H9 (cell line): ENCODE measurements at regions not wholly inside any gene's neighbourhood (a gene's known extent, or its start where the extent isn't known, plus 50 kb on each side); places are given as distances from the start of the nearest gene placed in this dataset.
A peak's percentile ranks its signal among the peaks of the same experiment; 100 is the strongest.

Experiments used
- DNase-seq: peaks from one replicate; pipeline ENCODE4 v3.0.0-alpha.2; 2017
- H2AFZ ChIP-seq: one replicate; pipeline ENCODE4 v1.6.1; 2013; ENCODE audit warnings: mild to moderate bottlenecking, low read length, control low read depth, moderate library complexity
- H2AK5ac ChIP-seq: 2 replicates; pipeline ENCODE4 v1.6.1; 2013; ENCODE audit warnings: low read length, control low read depth, mixed read lengths; ENCODE audit not compliant: insufficient read length
- H2BK120ac ChIP-seq: one replicate; pipeline ENCODE4 v1.6.1; 2013; ENCODE audit warnings: low read depth, mild to moderate bottlenecking, low read length, control low read depth, inconsistent platforms; ENCODE audit not compliant: poor library complexity, severe bottlenecking
- H2BK12ac ChIP-seq: 2 replicates; pipeline ENCODE4 v1.6.1; 2013; ENCODE audit warnings: low read length, control low read depth, mixed read lengths, low read depth; ENCODE audit not compliant: insufficient read length
- H2BK15ac ChIP-seq: 2 replicates; pipeline ENCODE4 v1.6.1; 2013; ENCODE audit warnings: low read depth, low read length, control low read depth
- H2BK20ac ChIP-seq: one replicate; pipeline ENCODE4 v1.6.1; 2013; ENCODE audit warnings: low read depth, mild to moderate bottlenecking, low read length, control low read depth, inconsistent platforms; ENCODE audit not compliant: poor library complexity, severe bottlenecking
- H2BK5ac ChIP-seq: 2 replicates; pipeline ENCODE4 v1.6.1; 2013; ENCODE audit warnings: low read length, control low read depth, mixed read lengths; ENCODE audit not compliant: insufficient read length
- H3K14ac ChIP-seq: 2 replicates; pipeline ENCODE4 v1.6.1; 2013; ENCODE audit warnings: low read length, control low read depth; ENCODE audit not compliant: insufficient read depth
- H3K18ac ChIP-seq: 2 replicates; pipeline ENCODE4 v1.6.1; 2013; ENCODE audit warnings: low read depth, mild to moderate bottlenecking, mixed read lengths, low read length, control low read depth; ENCODE audit not compliant: insufficient read length
- H3K23ac ChIP-seq: 2 replicates; pipeline ENCODE4 v1.6.1; 2013; ENCODE audit warnings: low read length, control low read depth, mixed read lengths, low read depth; ENCODE audit not compliant: insufficient read length
- H3K23me2 ChIP-seq: 2 replicates; pipeline ENCODE4 v1.6.1; 2013; ENCODE audit warnings: low read depth, mild to moderate bottlenecking, mixed read lengths, low read length, control low read depth; ENCODE audit not compliant: insufficient read length, poor library complexity, severe bottlenecking
- H3K27ac ChIP-seq: 2 replicates; pipeline ENCODE4 v1.5.1; 2013; ENCODE audit warnings: low read length, control low read depth, mixed read lengths, low read depth; ENCODE audit not compliant: insufficient read length
- H3K27me3 ChIP-seq: 2 replicates; pipeline ENCODE4 v1.6.1; 2013; ENCODE audit warnings: low read length, control low read depth, inconsistent platforms; ENCODE audit not compliant: insufficient read depth
- H3K4ac ChIP-seq: 2 replicates; pipeline ENCODE4 v1.6.1; 2013; ENCODE audit warnings: low read depth, mild to moderate bottlenecking, control low read depth, inconsistent platforms, low read length, moderate library complexity
- H3K4me1 ChIP-seq: 2 replicates; pipeline ENCODE4 v1.6.1; 2013; ENCODE audit warnings: low read length, control low read depth, inconsistent platforms; ENCODE audit not compliant: insufficient read depth
- H3K4me2 ChIP-seq: 2 replicates; pipeline ENCODE4 v1.6.1; 2013; ENCODE audit warnings: low read length, control low read depth, mixed read lengths; ENCODE audit not compliant: insufficient read length, insufficient read depth
- H3K56ac ChIP-seq: 2 replicates; pipeline ENCODE4 v1.6.1; 2013; ENCODE audit warnings: low read depth, mild to moderate bottlenecking, mixed read lengths, low read length, control low read depth; ENCODE audit not compliant: insufficient read length
- H3K79me1 ChIP-seq: 2 replicates; pipeline ENCODE4 v1.6.1; 2013; ENCODE audit warnings: low read depth, mild to moderate bottlenecking, moderate library complexity, low read length, control low read depth, inconsistent platforms; ENCODE audit not compliant: insufficient read depth, poor library complexity, severe bottlenecking
- H3K79me2 ChIP-seq: 2 replicates; pipeline ENCODE4 v1.6.1; 2013; ENCODE audit warnings: low read length, control low read depth, inconsistent platforms; ENCODE audit not compliant: insufficient read depth
- H3K9ac ChIP-seq: 2 replicates; pipeline ENCODE4 v1.6.1; 2013; ENCODE audit warnings: low read length, control low read depth, mixed read lengths; ENCODE audit not compliant: insufficient read length; ENCODE audit errors: extremely low read depth
- H3K9me3 ChIP-seq: one replicate; pipeline ENCODE4 v1.6.1; 2013; ENCODE audit warnings: low read depth, low read length, inconsistent platforms; ENCODE audit not compliant: control insufficient read depth
- H3T11ph ChIP-seq: one replicate; pipeline ENCODE4 v1.6.1; 2013; ENCODE audit warnings: mild to moderate bottlenecking, low read length, control low read depth, inconsistent platforms
- H4K20me1 ChIP-seq: one replicate; pipeline ENCODE4 v1.6.1; 2013; ENCODE audit not compliant: control insufficient read depth, insufficient read length, insufficient read depth
- H4K5ac ChIP-seq: 2 replicates; pipeline ENCODE4 v1.6.1; 2013; ENCODE audit warnings: low read depth, mild to moderate bottlenecking, mixed read lengths, low read length, control low read depth; ENCODE audit not compliant: insufficient read length
- H4K8ac ChIP-seq: replicated peaks from 2 replicates; pipeline ENCODE4 v1.6.1; 2013; ENCODE audit warnings: low read length, control low read depth, mixed read lengths, low read depth; ENCODE audit not compliant: insufficient read length
- H4K91ac ChIP-seq: 2 replicates; pipeline ENCODE4 v1.6.1; 2013; ENCODE audit warnings: low read depth, mild to moderate bottlenecking, moderate library complexity, mixed read lengths, low read length, control low read depth; ENCODE audit not compliant: insufficient read length
- H3K27ac Mint-ChIP-seq, 3 experiments: 2 replicates in 2 of 3; 3 replicates in 1 of 3; pipeline ENCODE4 v1.8.0; 2020 to 2021; ENCODE audit warnings: mixed read lengths in 3 of 3, mild to moderate bottlenecking in 1 of 3, moderate library complexity in 1 of 3
- H3K27me3 Mint-ChIP-seq: 2 replicates; pipeline ENCODE4 v1.8.0; 2021; ENCODE audit warnings: low read depth, mild to moderate bottlenecking, moderate library complexity, mixed read lengths
- H3K36me3 Mint-ChIP-seq, 3 experiments: 2 replicates in 2 of 3; 3 replicates in 1 of 3; pipeline ENCODE4 v1.8.0; 2020 to 2021; ENCODE audit warnings: low read depth in 3 of 3, mixed read lengths in 3 of 3; ENCODE audit not compliant: insufficient read depth in 1 of 3
- H3K4me1 Mint-ChIP-seq, 2 experiments: 2 replicates each; pipeline ENCODE4 v1.8.0; 2020; ENCODE audit warnings: mixed read lengths in 2 of 2
- H3K4me3 Mint-ChIP-seq, 2 experiments: 2 replicates in 1 of 2; 3 replicates in 1 of 2; pipeline ENCODE4 v1.8.0; 2020 to 2021; ENCODE audit warnings: mild to moderate bottlenecking in 2 of 2, mixed read lengths in 2 of 2, moderate library complexity in 1 of 2
- H3K9me3 Mint-ChIP-seq, 2 experiments: 2 replicates in 1 of 2; 3 replicates in 1 of 2; pipeline ENCODE4 v1.8.0; 2020; ENCODE audit warnings: mild to moderate bottlenecking in 2 of 2, mixed read lengths in 2 of 2, moderate library complexity in 1 of 2
- CTCF ChIP-seq: fragments of 200-600 bp; sonication (generic); conservative IDR thresholded peaks from 3 replicates; pipeline ENCODE4 v1.8.0; 2021; ENCODE audit warnings: antibody characterized with exemption, mild to moderate bottlenecking
- WGBS: extraction: QIAGEN DNeasy Blood & Tissue Kit; methylation state at CpG from one replicate; pipeline ENCODE4 v1.1.7; 2013; ENCODE audit warnings: missing lambda C conversion rate, low lambda C conversion rate, mixed read lengths; ENCODE audit not compliant: insufficient read length; ENCODE audit errors: extremely low coverage; 5-methylcytosine and 5-hydroxymethylcytosine counted together

DNA sequence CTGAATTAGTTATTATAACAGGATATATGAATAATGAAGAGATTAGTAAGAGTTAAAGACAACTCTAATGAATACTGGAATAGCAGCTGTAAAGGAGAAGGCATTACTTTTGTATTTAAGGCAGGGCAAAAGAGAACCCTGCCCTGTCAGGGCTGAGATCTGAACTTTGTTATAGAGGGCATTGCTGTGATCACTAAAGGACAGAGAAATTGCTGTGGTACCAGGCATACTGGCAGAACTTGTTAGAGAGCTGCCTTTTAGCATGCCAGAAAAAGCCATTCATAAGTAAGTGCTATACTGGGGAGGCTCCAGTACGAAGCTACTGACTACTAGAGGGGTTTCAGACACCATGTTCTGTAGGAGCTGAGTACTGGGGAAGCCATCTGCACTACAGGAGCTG lies 481.8 kb downstream of the SEMA3D start:
- no peak for TF ChIP-seq CTCF
- Mint-ChIP-seq H3K36me3 (no peaks in the 10 kb centered on the region), H3K27ac (no peak overlapping the region)

More for the DNA sequence above, 481.8 kb downstream of the SEMA3D start:
- Histone ChIP-seq H2AK5ac (no peak overlapping the region), H3T11ph (no peak overlapping the region), H4K8ac (no peak overlapping the region), H3K79me2 (no peaks in the 10 kb centered on the region), H3K4me1 (no peaks in the 10 kb centered on the region), H3K27ac (no peak overlapping the region), H2BK20ac (peak overlapping the region; percentile 11), H2AFZ (no peak overlapping the region), H3K4ac (no peak overlapping the region), H3K18ac (no peak overlapping the region), H3K27me3 (no peaks in the 10 kb centered on the region), H2BK5ac (no peak overlapping the region), H3K23me2 (no peaks in the 10 kb centered on the region), H3K79me1 (no peaks in the 10 kb centered on the region), H4K5ac (no peak overlapping the region), H3K56ac (no peak overlapping the region), H4K91ac (no peak overlapping the region), H4K20me1 (no peaks in the 10 kb centered on the region), H3K23ac (no peak overlapping the region), H3K9me3 (no peaks in the 10 kb centered on the region), H2BK120ac (no peak overlapping the region), H2BK12ac (no peak overlapping the region), H3K9ac (no peak overlapping the region), H3K14ac (no peak overlapping the region), H2BK15ac (no peak overlapping the region), H3K4me2 (no peak overlapping the region)
- DNase-seq, result no peak
- no CpG with 5 or more reads among the region's 1 CpG for WGBS
- H3K9me3 Mint-ChIP-seq, result peaks cover 0 to 3% of the 10 kb centered on the region in 2 experiments; a peak in 2 of 5 replicates
- peaks cover 3% of the 10 kb centered on the region in 2 experiments; a peak in 2 of 4 replicates for H3K4me1 Mint-ChIP-seq
- no peak overlapping the region for H3K4me3 Mint-ChIP-seq
- no peaks in the 10 kb centered on the region for H3K27me3 Mint-ChIP-seq
